NCI-H2227 (cell line): ENCODE measurements at regions not wholly inside any gene's neighbourhood (a gene's known extent, or its start where the extent isn't known, plus 50 kb on each side); places are given as distances from the start of the nearest gene placed in this dataset.
"Not testable (repeated sequence)": the region's sequence is repeated elsewhere in the genome, so short reads cannot be mapped to it uniquely, and the experiment has no call there.

ENCODE experiments used
- DNase-seq: peaks from one replicate; lab custom pipeline; 2025; ENCODE audit not compliant: unreplicated experiment; lab: John Stamatoyannopoulos, UW

DNA sequence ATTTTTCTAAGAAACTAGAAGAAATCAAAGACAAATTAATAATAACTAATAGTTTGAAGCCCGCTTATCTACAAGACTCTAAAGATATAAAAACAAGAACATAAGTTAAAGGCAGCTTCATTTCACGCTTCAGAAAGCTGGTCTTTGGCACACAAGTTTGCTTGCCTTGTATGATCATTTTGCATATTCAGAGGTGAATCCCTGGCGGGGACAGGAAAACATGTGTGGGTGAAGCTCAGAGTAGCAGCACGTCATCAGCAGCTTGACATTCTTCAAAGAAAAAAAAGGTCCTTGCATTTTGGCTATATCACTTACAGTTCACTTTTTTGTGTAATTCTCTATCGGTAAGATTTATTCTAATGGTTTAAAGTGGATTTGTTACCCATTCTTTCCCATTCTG lies 1911.8 kb downstream of the MRPL39 start:
- DNase-seq, result no peak

DNA sequence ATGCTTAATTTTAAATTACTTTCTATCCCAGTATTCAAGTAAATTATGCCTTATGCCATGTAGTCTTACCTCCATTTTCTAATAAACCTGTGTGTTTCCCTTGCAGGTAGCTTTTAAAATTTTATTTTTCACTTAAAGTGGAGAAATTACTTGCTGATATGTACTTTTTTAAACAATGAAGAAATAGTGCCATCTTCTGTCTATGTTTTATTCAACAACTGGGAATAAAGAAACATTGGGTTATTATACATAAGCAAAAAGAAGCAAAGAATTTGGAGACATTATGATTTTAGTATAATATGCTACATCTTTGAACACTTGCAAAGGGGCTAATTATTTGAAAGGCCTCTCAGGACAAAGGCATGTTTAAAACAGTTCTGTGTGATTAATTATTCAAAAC lies 1912.9 kb downstream of the MRPL39 start:
- no peak for DNase-seq

DNA sequence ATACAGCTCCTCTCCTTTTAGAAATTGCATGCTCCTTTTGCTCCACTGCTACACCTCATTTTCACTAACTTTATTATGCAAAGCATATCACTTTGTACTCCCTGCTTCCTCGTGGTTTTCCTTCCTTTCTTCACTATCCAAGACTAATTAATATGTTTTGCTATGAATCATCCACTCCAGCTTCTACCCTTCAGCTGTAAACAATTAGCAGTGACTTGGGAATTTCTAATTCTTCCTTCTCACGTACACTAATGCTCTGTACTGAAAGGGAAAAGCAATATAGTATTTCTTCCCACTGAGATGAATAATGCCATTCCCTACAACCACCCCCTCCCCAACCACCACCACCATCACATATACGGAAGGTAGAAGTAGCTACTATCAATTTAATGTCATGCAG lies 1917.0 kb downstream of the MRPL39 start:
- DNase-seq, result no peak

- no peak for DNase-seq
Measured at GRCh38 chr21:23686737-23687523, 1920.4 kb downstream of the MRPL39 start.

GRCh38 chr21:23684431-23684830 lies 1922.8 kb downstream of the MRPL39 start:
- DNase-seq, result no peak

DNA sequence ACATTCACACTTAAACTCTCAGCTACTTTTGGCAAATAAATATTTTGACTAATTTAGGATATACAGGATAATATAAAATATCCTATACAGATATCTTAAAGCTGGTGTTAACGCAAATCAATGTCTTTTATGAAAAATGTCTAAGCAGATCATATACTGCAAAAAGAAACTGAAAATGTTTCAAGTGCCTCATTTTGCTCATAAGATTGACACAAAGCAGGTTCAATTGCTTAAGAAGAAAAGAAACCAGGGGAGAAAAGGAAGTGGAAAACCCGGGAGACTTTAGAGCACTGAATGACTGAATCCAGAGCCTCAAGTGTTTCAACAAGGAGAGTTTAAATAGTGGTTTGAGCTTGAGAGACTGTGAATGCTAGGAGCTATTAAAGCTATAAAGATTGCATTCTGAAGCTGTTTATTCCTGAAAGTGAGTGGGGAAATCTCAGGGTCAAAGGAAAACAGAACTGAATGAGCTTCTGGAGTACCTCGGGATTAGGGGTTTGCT lies 1943.0 kb downstream of the MRPL39 start:
- DNase-seq, result no peak

GRCh38 chr21:23660560-23660959 lies 1946.7 kb downstream of the MRPL39 start:
- DNase-seq, result no peak

- DNase-seq, result no peak
Measured at GRCh38 chr21:23644768-23645167, 1962.5 kb downstream of the MRPL39 start.

DNA sequence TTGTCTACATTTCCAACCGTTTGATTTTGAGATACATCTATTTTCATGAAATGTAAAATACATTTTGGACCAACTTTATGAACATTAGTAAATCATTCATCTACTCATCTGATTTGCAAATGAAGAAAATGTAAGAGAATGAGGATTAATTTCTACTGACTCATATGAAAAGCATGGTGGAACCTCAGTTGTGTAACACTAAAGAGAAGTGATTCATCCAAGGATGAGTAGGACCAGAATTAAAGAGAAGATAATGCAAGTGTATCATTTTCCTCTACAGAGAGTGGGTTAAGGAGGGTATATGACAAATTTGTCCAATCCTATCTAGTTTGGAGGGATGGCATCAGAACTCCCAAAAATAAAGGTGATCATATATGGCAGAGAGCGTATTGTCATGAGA lies 1967.6 kb downstream of the MRPL39 start:
- DNase-seq, result no peak

DNA sequence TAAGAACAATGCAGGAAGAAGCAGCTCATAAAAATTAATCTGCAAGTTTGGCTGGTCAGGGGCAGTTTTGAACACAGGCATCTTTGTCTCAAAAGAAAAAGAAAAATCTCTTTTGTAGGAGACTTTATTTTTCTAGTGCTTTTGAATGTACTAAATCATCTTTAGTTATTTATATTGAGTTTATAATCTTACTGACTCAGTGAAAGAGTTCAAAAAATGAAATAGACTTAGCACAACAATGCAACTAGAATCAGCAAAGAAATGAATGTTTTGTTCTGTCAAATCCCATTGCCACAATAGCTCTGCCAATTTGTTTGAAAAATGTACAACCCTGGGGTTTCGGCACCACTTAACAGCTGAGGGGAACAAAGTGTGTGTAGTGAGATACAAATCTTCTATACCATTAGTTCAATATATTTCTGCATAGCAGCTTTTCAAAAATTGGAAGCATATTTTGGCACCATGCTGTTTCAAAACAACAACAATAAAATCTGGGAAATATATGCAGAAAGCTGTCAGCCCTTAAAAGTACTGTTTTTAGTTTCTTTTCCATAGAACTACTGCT lies 1969.1 kb downstream of the MRPL39 start:
- DNase-seq, result no peak

GRCh38 chr21:23633447-23633940 lies 1973.8 kb downstream of the MRPL39 start:
- DNase-seq, result no peak

DNA sequence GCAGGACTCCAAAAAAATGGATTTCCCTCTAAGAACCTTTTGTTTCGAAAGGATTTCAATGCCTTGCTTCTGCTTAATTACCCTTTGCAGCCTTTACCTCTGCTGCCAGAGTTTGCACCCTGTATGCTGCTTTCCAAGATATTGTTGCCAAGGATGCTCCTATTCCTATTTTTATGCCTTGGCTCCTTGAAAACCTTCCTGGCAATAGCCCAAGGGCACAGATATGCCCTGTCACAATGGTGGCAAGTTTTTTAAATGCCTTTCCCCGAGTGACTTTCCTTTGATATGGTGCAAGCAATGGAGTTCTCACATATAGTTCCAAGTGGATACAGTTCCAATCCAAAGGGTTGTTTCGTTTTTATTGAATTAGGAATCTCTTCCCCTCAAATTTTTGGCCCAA lies 1983.0 kb downstream of the MRPL39 start:
- DNase-seq, result no peak

DNA sequence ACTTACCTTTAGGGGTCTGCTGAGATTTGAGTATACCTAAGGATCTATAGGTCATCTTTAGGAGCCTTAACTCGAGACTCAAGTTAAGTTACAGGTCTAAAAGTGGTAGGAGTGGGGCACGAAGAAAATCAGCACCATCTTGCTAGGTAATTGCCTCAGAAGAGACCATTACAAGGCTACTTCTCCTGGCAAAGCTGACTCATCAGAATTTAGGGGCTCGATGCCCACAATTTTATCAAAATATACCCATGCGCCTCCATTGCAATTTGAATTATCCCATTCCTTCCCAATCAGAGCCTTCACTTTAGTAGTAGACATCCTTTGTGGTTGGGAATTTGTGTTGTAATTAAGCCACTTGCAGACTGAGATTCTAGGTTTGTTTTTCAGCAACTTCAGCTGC lies 1994.3 kb downstream of the MRPL39 start:
- DNase-seq, result no peak

DNA sequence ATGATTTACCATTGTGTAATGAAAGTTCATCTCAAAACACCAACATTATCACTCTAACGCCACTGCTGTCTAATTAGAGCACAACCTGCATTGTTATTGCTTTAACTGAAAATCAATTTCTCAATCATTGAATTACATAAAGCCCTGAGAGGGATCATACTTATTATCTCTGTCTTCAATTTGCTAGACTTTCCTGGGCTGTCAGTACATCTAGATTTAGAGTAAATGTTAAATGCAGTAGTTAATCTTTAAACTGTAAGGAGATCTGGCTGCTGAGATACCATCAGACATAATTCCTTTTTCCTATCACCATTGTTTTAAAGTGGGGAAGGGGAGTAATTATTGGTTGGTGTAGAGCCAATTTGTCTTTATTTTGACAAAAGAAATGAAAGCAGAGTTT lies 1995.1 kb downstream of the MRPL39 start:
- DNase-seq, result no peak

- DNase-seq, result no peak
Measured at GRCh38 chr21:23607782-23608431, 1999.4 kb downstream of the MRPL39 start.

DNA sequence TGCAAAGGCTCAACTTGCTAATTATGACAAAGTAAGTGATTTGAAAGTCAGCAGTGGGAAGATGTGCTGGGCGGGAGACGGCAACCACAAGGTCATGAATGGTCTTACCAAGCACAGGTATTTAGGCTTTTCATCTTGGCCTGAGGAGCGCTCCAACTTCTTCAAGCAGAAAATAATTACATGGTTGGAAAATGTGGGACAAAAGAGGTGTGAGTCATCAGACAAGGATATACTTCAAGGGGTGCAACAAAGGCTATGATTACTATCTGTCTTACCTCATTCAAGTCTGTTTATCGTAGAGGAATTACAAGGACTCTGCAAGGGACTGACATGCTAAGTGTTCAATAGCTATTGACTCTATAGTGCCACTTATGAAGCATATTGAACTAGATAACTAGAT lies 2005.7 kb downstream of the MRPL39 start:
- DNase-seq, result peak; percentile 16

DNA sequence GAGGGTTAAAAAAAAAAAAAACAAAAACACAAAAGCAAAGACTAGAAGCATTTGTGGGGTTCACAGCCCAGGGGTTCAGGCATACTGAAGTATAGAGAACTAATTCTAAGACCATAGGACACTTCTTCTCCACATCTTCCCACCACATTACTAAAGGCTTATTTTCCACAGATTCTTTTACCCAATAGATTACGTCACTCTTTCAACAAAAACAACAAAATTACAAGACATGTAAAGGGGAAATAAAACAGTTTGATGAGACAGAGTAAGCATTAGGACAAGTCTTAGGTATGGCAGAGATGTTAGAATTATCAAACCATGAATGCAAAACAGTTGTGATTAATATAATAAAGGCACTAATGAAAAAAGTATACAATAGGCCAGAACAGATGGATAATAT lies 2013.7 kb downstream of the MRPL39 start:
- DNase-seq, result no peak

GRCh38 chr21:23585419-23585818 lies 2021.9 kb downstream of the MRPL39 start:
- DNase-seq, result no peak

DNA sequence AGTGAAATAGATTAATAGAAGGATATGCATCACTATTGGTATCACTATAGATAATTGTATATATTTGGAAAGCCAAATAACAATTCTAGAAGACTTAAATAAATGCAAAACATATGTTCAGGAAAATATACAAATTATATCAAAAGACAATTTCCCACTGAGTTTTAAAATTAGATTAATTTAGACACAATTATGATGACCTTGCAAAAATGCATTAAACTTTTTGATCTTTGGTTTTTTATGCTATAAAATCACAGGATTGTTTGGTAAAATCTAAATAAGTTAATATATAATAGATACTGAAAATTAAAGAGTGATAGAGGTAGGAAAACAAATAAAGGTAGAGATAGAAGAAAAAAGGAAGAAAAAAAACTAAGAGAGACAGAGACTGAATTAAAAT lies 2027.7 kb downstream of the MRPL39 start:
- no peak for DNase-seq

GRCh38 chr21:23578027-23578426 lies 2029.3 kb downstream of the MRPL39 start:
- DNase-seq, result no peak

GRCh38 chr21:23574932-23575331 lies 2032.3 kb downstream of the MRPL39 start:
- DNase-seq, result no peak

DNA sequence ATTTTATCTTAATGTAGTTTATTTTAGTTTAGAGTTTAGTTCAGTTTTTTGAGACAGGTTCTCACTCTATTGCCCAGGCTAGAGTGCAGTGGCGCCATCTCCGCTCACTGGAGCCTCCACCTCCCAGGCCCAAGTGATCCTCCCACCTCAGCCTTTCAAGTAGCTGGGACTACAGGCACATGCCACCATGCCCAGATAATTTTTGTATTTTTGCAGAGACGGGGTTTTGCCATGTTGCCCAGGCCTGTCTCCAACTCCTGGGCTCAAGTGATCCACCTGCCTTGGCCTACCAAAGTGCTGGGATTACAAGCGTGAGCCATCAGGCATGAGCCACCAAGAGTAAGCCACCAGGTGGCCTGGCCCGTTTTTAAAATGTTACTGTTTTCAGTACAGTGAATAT lies 2058.4 kb downstream of the MRPL39 start:
- not testable (repeated sequence) for DNase-seq
